GM23338 (cell line): ENCODE measurements at regions not wholly inside any gene's neighbourhood (a gene's known extent, or its start where the extent isn't known, plus 50 kb on each side); places are given as distances from the start of the nearest gene placed in this dataset.

Experiments used
- ATAC-seq: fragments of 200-7000 bp; cut with Tn5 transposase; 3 replicates; pipeline ENCODE4 v1.9.1; 2020
- DNase-seq: peaks from one replicate; pipeline ENCODE4 v3.0.0-alpha.2; 2015; ENCODE audit warnings: low spot score
- H2AFZ ChIP-seq: fragments of 200-600 bp; sonication (generic); 2 replicates; pipeline ENCODE4 v1.8.0; 2016; ENCODE audit warnings: antibody characterized with exemption, mild to moderate bottlenecking, moderate library complexity
- H3F3A ChIP-seq: fragments of 200-600 bp; sonication (generic); replicated peaks from 2 replicates; pipeline ENCODE4 v1.8.0; 2017; ENCODE audit warnings: antibody characterized with exemption, mixed run types, low read depth
- H3K27ac ChIP-seq: fragments of 200-600 bp; sonication (generic); 2 replicates; pipeline ENCODE4 v1.6.1; 2016; ENCODE audit warnings: low read depth
- H3K27me3 ChIP-seq: fragments of 200-600 bp; sonication (generic); 2 replicates; pipeline ENCODE4 v1.8.0; 2016; ENCODE audit warnings: mild to moderate bottlenecking, mixed run types, moderate library complexity; ENCODE audit not compliant: insufficient read depth
- H3K36me3 ChIP-seq: fragments of 200-600 bp; sonication (generic); 2 replicates; pipeline ENCODE4 v1.8.0; 2016; ENCODE audit warnings: mild to moderate bottlenecking; ENCODE audit not compliant: insufficient read depth
- H3K4me1 ChIP-seq: fragments of 200-600 bp; sonication (generic); 2 replicates; pipeline ENCODE4 v1.8.0; 2016; ENCODE audit warnings: mild to moderate bottlenecking, moderate library complexity; ENCODE audit not compliant: insufficient read depth
- H3K4me2 ChIP-seq: fragments of 200-600 bp; sonication (generic); 2 replicates; pipeline ENCODE4 v1.7.1; 2017; ENCODE audit warnings: mixed run types
- H3K4me3 ChIP-seq: fragments of 200-600 bp; sonication (generic); 2 replicates; pipeline ENCODE4 v1.6.1; 2016; ENCODE audit warnings: mixed run types
- H3K79me2 ChIP-seq: fragments of 200-600 bp; sonication (generic); replicated peaks from 2 replicates; pipeline ENCODE4 v1.8.0; 2017; ENCODE audit warnings: mild to moderate bottlenecking; ENCODE audit not compliant: insufficient read depth
- H3K9me2 ChIP-seq: fragments of 200-600 bp; sonication (generic); 2 replicates; pipeline ENCODE4 v1.8.0; 2017; ENCODE audit not compliant: insufficient read depth
- H4K20me1 ChIP-seq: fragments of 200-600 bp; sonication (generic); replicated peaks from 2 replicates; pipeline ENCODE4 v1.8.0; 2017; ENCODE audit warnings: mild to moderate bottlenecking; ENCODE audit not compliant: insufficient read depth
- H3K27ac Mint-ChIP-seq: 2 replicates; pipeline ENCODE4 v1.8.0; 2020; ENCODE audit warnings: inconsistent platforms, mild to moderate bottlenecking, moderate library complexity, mixed read lengths
- H3K27me3 Mint-ChIP-seq: 3 replicates; pipeline ENCODE4 v1.8.0; 2022; ENCODE audit warnings: low read depth, mild to moderate bottlenecking, moderate library complexity, mixed read lengths, inconsistent platforms; ENCODE audit not compliant: insufficient read depth, poor library complexity
- H3K36me3 Mint-ChIP-seq: 3 replicates; pipeline ENCODE4 v1.8.0; 2021; ENCODE audit warnings: low read depth, mild to moderate bottlenecking, inconsistent platforms, moderate library complexity, mixed read lengths
- H3K4me1 Mint-ChIP-seq: 3 replicates; pipeline ENCODE4 v1.8.0; 2020; ENCODE audit warnings: mild to moderate bottlenecking, inconsistent platforms, mixed read lengths
- H3K4me3 Mint-ChIP-seq: 3 replicates; pipeline ENCODE4 v1.8.0; 2021; ENCODE audit warnings: moderate library complexity, mild to moderate bottlenecking, inconsistent platforms, mixed read lengths
- H3K9me3 Mint-ChIP-seq: 3 replicates; pipeline ENCODE4 v1.8.0; 2020; ENCODE audit warnings: moderate library complexity, mild to moderate bottlenecking, inconsistent platforms, mixed read lengths
- ETS1 ChIP-seq: IDR thresholded peaks from 2 replicates; pipeline ENCODE4 v1.6.1; 2016; ENCODE audit warnings: antibody characterized with exemption
- TF ChIP-seq, protein P1 (sequence below): fragments of 250-450 bp; sonication (Bioruptor Pico); IDR thresholded peaks from 2 replicates; pipeline ENCODE4 v1.5.0; 2020; ENCODE audit warnings: mild to moderate bottlenecking, moderate library complexity

DNA sequence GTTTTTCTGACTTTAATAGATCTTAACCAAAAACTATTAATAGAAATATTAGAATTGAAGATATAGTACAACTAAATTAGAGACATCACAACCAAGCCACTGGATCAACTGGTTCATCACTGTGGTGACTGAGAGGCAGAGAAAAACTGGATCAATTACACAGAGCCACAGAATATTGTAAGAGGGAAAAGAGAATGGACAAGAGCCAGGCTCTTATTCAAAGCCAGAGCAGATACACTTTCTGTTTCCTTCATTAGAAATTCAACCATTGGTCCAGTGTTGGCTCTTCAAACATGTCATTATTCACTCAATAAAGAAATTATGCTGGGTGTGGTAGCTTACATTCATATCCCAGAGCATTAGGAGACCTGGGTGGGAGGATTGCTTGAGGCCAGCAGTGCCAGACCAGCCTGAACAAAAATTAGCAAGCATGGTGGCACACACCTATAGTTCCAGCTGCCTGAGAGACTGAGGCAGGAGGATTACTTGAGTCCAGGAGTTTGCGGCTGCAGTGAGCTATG is 295.1 kb downstream of the NEBL start (continued):
- TF ChIP-seq, protein P1, sequence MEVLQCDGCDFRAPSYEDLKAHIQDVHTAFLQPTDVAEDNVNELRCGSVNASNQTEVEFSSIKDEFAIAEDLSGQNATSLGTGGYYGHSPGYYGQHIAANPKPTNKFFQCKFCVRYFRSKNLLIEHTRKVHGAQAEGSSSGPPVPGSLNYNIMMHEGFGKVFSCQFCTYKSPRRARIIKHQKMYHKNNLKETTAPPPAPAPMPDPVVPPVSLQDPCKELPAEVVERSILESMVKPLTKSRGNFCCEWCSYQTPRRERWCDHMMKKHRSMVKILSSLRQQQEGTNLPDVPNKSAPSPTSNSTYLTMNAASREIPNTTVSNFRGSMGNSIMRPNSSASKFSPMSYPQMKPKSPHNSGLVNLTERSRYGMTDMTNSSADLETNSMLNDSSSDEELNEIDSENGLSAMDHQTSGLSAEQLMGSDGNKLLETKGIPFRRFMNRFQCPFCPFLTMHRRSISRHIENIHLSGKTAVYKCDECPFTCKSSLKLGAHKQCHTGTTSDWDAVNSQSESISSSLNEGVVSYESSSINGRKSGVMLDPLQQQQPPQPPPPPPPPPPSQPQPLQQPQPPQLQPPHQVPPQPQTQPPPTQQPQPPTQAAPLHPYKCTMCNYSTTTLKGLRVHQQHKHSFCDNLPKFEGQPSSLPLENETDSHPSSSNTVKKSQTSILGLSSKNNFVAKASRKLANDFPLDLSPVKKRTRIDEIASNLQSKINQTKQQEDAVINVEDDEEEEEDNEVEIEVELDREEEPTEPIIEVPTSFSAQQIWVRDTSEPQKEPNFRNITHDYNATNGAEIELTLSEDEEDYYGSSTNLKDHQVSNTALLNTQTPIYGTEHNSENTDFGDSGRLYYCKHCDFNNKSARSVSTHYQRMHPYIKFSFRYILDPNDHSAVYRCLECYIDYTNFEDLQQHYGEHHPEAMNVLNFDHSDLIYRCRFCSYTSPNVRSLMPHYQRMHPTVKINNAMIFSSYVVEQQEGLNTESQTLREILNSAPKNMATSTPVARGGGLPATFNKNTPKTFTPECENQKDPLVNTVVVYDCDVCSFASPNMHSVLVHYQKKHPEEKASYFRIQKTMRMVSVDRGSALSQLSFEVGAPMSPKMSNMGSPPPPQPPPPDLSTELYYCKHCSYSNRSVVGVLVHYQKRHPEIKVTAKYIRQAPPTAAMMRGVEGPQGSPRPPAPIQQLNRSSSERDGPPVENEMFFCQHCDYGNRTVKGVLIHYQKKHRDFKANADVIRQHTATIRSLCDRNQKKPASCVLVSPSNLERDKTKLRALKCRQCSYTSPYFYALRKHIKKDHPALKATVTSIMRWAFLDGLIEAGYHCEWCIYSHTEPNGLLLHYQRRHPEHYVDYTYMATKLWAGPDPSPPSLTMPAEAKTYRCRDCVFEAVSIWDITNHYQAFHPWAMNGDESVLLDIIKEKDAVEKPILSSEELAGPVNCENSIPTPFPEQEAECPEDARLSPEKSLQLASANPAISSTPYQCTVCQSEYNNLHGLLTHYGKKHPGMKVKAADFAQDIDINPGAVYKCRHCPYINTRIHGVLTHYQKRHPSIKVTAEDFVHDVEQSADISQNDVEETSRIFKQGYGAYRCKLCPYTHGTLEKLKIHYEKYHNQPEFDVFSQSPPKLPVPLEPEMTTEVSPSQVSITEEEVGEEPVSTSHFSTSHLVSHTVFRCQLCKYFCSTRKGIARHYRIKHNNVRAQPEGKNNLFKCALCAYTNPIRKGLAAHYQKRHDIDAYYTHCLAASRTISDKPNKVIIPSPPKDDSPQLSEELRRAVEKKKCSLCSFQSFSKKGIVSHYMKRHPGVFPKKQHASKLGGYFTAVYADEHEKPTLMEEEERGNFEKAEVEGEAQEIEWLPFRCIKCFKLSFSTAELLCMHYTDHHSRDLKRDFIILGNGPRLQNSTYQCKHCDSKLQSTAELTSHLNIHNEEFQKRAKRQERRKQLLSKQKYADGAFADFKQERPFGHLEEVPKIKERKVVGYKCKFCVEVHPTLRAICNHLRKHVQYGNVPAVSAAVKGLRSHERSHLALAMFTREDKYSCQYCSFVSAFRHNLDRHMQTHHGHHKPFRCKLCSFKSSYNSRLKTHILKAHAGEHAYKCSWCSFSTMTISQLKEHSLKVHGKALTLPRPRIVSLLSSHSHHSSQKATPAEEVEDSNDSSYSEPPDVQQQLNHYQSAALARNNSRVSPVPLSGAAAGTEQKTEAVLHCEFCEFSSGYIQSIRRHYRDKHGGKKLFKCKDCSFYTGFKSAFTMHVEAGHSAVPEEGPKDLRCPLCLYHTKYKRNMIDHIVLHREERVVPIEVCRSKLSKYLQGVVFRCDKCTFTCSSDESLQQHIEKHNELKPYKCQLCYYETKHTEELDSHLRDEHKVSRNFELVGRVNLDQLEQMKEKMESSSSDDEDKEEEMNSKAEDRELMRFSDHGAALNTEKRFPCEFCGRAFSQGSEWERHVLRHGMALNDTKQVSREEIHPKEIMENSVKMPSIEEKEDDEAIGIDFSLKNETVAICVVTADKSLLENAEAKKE (CRISPR knock-in tag) = no peak

DNA sequence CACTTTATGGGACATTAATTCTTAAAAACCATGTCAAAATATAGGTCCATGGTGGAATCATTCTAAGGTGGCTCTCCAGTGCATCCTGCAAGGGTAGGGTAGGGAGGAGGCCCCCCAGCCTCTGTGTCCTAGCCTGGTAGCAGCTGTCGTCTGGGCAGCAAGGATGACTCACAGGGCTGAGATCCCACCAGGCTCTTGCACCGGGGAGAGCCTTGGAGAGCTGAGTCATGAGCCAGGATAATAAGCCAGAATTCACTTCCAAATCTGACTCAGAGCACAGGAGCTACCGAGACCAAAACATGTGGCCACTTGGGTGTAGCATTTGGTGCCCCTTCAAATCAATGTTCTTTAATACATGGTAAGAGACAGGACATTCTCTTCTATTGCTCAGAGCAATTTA is 298.5 kb downstream of the NEBL start:
- H4K20me1 ChIP-seq = no peaks in the 10 kb centered on the region
- Mint-ChIP-seq H3K27ac (no peak overlapping the region), H3K4me1 (peaks cover 21% of the 10 kb centered on the region), H3K4me3 (no peak overlapping the region), H3K9me3 (no peaks in the 10 kb centered on the region), H3K36me3 (no peaks in the 10 kb centered on the region), H3K27me3 (peaks cover 2% of the 10 kb centered on the region)
- no peak overlapping the region for H3K4me3 ChIP-seq
- ATAC-seq (peak; percentile 61; the same call in 2 of the 3 replicates), DNase-seq (peak; percentile 17)
- no peaks in the 10 kb centered on the region for H3K79me2 ChIP-seq
- no peaks in the 10 kb centered on the region for H3F3A ChIP-seq
- TF ChIP-seq, protein P1 (CRISPR knock-in tag) = 0 out of 2 replicates have a peak, but pooled peaks have one; percentile 23
- TF ChIP-seq ETS1 = no peak
- no peaks in the 10 kb centered on the region; the same call in 1 of the 2 replicates for H3K9me2 ChIP-seq
- H3K36me3 ChIP-seq = no peaks in the 10 kb centered on the region
- no peak overlapping the region for H2AFZ ChIP-seq
- no peak overlapping the region for H3K4me2 ChIP-seq
- H3K27me3 ChIP-seq = no peaks in the 10 kb centered on the region
- H3K4me1 ChIP-seq = peaks cover 7% of the 10 kb centered on the region
- no peak overlapping the region for H3K27ac ChIP-seq
